Fibroblast of pulmonary artery (primary cell): ENCODE measurements at regions not wholly inside any gene's neighbourhood (a gene's known extent, or its start where the extent isn't known, plus 50 kb on each side); places are given as distances from the start of the nearest gene placed in this dataset.

Experiments
- DNase-seq: peaks from one replicate; pipeline ENCODE4 v3.0.0-alpha.2; 2010; ENCODE audit warnings: low read depth
- H3K4me3 ChIP-seq: replicated peaks from 2 replicates; pipeline ENCODE4 v1.5.1; 2011; ENCODE audit warnings: low read depth, mild to moderate bottlenecking, control low read depth, low read length, moderate library complexity
- CTCF ChIP-seq: IDR thresholded peaks from 2 replicates; pipeline ENCODE4 v1.5.1; 2011; ENCODE audit warnings: mild to moderate bottlenecking, control low read depth, low read length, inconsistent platforms; ENCODE audit errors: missing control alignments

GRCh38 chr2:145230546-145230945 lies 710.6 kb upstream of the ZEB2 start:
- TF ChIP-seq CTCF = no peak
- H3K4me3 ChIP-seq = no peak overlapping the region
- no peak for DNase-seq

GRCh38 chr2:145228506-145228905 lies 708.6 kb upstream of the ZEB2 start:
- no peak for DNase-seq
- H3K4me3 ChIP-seq = no peak overlapping the region
- TF ChIP-seq CTCF = no peak

DNA sequence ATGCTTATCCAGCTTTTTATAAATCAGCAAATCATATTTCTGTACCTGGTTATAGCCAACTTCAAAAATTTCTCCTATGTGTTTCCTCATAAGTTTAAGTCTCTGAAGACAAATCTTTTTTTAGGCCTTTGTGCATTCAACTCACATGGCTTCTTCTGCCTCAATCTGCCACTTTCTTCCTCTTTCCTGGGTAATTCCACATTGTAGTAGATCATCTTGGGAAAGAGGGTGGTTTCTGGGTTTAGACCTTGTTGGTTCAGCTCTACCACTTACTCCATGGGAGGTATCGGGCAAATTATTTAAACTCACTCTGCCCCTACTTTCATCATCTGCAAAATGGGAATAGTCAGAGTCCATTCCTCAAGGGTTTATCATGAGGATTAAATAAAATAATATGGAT lies 707.0 kb upstream of the ZEB2 start:
- no peak overlapping the region for H3K4me3 ChIP-seq
- TF ChIP-seq CTCF = no peak
- no peak for DNase-seq

GRCh38 chr2:145221516-145221915 lies 701.6 kb upstream of the ZEB2 start:
- DNase-seq = no peak
- no peak for TF ChIP-seq CTCF
- no peak overlapping the region for H3K4me3 ChIP-seq

DNA sequence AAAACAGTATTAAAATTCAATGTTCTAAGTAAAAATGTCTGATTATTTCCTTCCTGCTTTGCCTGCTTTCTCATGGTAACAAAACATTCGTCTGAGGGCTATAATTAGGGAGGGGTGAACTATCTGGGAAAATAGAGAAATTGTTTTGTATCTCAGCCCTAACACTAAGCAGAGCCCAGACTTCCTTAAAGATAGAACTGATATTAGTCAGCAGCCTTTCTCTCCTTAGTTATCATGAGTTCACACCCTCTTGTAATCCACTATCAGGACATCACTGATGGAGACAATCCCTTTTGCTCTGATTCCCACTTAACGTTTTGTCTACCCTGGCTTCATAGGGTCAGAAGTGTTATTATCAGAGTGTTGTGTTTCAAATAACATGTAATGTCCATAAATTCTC lies 701.1 kb upstream of the ZEB2 start:
- DNase-seq = no peak
- TF ChIP-seq CTCF = no peak
- no peak overlapping the region for H3K4me3 ChIP-seq

DNA sequence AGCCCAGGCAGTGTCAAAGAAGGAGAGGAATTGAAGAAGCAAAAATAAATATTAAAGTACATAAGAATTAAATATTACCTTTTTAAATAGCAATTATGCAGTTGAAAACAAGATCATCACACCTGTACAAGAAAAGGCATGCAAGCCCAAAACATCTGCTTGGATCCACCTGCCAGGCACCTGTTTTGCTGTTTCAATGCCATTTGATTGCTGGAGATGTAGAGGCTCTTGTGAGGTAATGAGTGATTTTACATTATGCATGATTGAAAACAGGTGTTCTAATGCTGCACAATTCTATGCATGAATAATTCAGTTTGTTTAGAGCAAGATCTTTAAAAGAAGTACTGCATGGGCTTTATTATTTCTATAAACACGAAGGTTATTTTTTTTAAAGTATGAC lies 700.6 kb upstream of the ZEB2 start:
- TF ChIP-seq CTCF = no peak
- DNase-seq = no peak
- H3K4me3 ChIP-seq = no peak overlapping the region

- DNase-seq = no peak
- no peak overlapping the region for H3K4me3 ChIP-seq
- no peak for TF ChIP-seq CTCF
These were observed 688.0 kb upstream of the ZEB2 start for GRCh38 chr2:145207884-145208283.
